DOHH2 (cell line): ENCODE measurements at regions not wholly inside any gene's neighbourhood (a gene's known extent, or its start where the extent isn't known, plus 50 kb on each side); places are given as distances from the start of the nearest gene placed in this dataset.

Experiments used
- EZH2phosphoT487 ChIP-seq: fragments of 200-600 bp; sonication (generic); IDR thresholded peaks from 2 replicates; pipeline ENCODE4 v1.6.1; 2017; ENCODE audit warnings: borderline replicate concordance, mild to moderate bottlenecking, antibody characterized with exemption, low read length, moderate library complexity, mixed read lengths
- TF ChIP-seq, protein P1 (sequence below): fragments of 200-600 bp; sonication (generic); IDR thresholded peaks from one replicate; pipeline ENCODE4 v1.5.1; 2014; ENCODE audit warnings: antibody characterized with exemption, mild to moderate bottlenecking, low read depth, low read length; ENCODE audit not compliant: poor library complexity, severe bottlenecking

- TF ChIP-seq, protein P1, sequence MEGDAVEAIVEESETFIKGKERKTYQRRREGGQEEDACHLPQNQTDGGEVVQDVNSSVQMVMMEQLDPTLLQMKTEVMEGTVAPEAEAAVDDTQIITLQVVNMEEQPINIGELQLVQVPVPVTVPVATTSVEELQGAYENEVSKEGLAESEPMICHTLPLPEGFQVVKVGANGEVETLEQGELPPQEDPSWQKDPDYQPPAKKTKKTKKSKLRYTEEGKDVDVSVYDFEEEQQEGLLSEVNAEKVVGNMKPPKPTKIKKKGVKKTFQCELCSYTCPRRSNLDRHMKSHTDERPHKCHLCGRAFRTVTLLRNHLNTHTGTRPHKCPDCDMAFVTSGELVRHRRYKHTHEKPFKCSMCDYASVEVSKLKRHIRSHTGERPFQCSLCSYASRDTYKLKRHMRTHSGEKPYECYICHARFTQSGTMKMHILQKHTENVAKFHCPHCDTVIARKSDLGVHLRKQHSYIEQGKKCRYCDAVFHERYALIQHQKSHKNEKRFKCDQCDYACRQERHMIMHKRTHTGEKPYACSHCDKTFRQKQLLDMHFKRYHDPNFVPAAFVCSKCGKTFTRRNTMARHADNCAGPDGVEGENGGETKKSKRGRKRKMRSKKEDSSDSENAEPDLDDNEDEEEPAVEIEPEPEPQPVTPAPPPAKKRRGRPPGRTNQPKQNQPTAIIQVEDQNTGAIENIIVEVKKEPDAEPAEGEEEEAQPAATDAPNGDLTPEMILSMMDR: no peak
- TF ChIP-seq EZH2phosphoT487: no peak
Observed at GRCh38 chr1:233444484-233444883, 117.0 kb downstream of the MAP3K21 start.
